HL-60 (cell line): ENCODE measurements at regions not wholly inside any gene's neighbourhood (a gene's known extent, or its start where the extent isn't known, plus 50 kb on each side); places are given as distances from the start of the nearest gene placed in this dataset.

Experiments
- DNase-seq, 2 experiments: peaks; one replicate each; pipeline ENCODE4 v3.0.0-alpha.2; 2010 to 2020; ENCODE audit warnings: low read depth in 1 of 2, low spot score in 1 of 2
- H3K27ac ChIP-seq: fragments of 250-450 bp; sonication (Bioruptor Pico); replicated peaks from 2 replicates; pipeline ENCODE4 v1.5.1; 2020; ENCODE audit warnings: mild to moderate bottlenecking, moderate library complexity
- H3K27me3 ChIP-seq: fragments of 250-450 bp; sonication (Bioruptor Pico); 2 replicates; pipeline ENCODE4 v1.5.1; 2021; ENCODE audit warnings: mild to moderate bottlenecking, moderate library complexity; ENCODE audit not compliant: insufficient read depth, poor library complexity, severe bottlenecking
- H3K4me3 ChIP-seq: replicated peaks from 2 replicates; pipeline ENCODE4 v1.5.1; 2011; ENCODE audit warnings: mild to moderate bottlenecking, control low read depth, low read length; ENCODE audit not compliant: insufficient read depth
- GABPA ChIP-seq: IDR thresholded peaks from 2 replicates; pipeline ENCODE4 v1.6.1; 2012; ENCODE audit warnings: low read depth
- POLR2AphosphoS5 ChIP-seq: IDR thresholded peaks from 2 replicates; pipeline ENCODE4 v1.6.1; 2012; ENCODE audit warnings: low read depth
- SPI1 ChIP-seq: IDR thresholded peaks from 2 replicates; pipeline ENCODE4 v1.6.1; 2012; ENCODE audit warnings: low read depth, mild to moderate bottlenecking, borderline replicate concordance
- TF ChIP-seq, protein P1 (sequence below): IDR thresholded peaks from one replicate; pipeline ENCODE4 v1.5.1; 2011; ENCODE audit warnings: low read length, control low read depth, inconsistent platforms; ENCODE audit not compliant: insufficient read depth
- TF ChIP-seq, protein P2 (sequence below): IDR thresholded peaks from 2 replicates; pipeline ENCODE4 v1.6.1; 2012; ENCODE audit warnings: low read depth; ENCODE audit not compliant: insufficient replicate concordance

DNA sequence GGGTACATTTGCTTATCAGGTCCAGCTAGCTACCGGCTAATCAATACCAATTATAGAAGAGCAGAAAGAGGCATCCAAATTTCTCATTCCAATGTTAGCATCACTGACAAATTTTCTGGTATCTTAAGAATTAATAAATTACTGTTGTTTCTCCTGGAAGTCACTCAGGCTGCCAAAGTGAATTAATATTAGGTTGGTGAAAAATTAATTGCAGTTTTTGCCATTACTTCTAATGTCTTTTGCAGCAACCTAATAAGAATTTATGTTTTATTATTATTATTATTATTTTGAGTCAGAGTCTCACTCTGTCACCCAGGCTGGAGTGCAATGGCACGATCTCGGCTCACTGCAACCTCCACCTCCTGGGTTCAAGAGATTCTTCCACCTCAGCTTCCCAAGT is 979.9 kb downstream of the TYW1 start:
- DNase-seq, result no peak
- no peak overlapping the region for H3K4me3 ChIP-seq
- TF ChIP-seq, protein P1, sequence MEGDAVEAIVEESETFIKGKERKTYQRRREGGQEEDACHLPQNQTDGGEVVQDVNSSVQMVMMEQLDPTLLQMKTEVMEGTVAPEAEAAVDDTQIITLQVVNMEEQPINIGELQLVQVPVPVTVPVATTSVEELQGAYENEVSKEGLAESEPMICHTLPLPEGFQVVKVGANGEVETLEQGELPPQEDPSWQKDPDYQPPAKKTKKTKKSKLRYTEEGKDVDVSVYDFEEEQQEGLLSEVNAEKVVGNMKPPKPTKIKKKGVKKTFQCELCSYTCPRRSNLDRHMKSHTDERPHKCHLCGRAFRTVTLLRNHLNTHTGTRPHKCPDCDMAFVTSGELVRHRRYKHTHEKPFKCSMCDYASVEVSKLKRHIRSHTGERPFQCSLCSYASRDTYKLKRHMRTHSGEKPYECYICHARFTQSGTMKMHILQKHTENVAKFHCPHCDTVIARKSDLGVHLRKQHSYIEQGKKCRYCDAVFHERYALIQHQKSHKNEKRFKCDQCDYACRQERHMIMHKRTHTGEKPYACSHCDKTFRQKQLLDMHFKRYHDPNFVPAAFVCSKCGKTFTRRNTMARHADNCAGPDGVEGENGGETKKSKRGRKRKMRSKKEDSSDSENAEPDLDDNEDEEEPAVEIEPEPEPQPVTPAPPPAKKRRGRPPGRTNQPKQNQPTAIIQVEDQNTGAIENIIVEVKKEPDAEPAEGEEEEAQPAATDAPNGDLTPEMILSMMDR, result no peak
- no peak for TF ChIP-seq SPI1
- TF ChIP-seq GABPA, result no peak
- TF ChIP-seq, protein P2, sequence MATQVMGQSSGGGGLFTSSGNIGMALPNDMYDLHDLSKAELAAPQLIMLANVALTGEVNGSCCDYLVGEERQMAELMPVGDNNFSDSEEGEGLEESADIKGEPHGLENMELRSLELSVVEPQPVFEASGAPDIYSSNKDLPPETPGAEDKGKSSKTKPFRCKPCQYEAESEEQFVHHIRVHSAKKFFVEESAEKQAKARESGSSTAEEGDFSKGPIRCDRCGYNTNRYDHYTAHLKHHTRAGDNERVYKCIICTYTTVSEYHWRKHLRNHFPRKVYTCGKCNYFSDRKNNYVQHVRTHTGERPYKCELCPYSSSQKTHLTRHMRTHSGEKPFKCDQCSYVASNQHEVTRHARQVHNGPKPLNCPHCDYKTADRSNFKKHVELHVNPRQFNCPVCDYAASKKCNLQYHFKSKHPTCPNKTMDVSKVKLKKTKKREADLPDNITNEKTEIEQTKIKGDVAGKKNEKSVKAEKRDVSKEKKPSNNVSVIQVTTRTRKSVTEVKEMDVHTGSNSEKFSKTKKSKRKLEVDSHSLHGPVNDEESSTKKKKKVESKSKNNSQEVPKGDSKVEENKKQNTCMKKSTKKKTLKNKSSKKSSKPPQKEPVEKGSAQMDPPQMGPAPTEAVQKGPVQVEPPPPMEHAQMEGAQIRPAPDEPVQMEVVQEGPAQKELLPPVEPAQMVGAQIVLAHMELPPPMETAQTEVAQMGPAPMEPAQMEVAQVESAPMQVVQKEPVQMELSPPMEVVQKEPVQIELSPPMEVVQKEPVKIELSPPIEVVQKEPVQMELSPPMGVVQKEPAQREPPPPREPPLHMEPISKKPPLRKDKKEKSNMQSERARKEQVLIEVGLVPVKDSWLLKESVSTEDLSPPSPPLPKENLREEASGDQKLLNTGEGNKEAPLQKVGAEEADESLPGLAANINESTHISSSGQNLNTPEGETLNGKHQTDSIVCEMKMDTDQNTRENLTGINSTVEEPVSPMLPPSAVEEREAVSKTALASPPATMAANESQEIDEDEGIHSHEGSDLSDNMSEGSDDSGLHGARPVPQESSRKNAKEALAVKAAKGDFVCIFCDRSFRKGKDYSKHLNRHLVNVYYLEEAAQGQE, result no peak
- TF ChIP-seq POLR2AphosphoS5, result no peak

DNA sequence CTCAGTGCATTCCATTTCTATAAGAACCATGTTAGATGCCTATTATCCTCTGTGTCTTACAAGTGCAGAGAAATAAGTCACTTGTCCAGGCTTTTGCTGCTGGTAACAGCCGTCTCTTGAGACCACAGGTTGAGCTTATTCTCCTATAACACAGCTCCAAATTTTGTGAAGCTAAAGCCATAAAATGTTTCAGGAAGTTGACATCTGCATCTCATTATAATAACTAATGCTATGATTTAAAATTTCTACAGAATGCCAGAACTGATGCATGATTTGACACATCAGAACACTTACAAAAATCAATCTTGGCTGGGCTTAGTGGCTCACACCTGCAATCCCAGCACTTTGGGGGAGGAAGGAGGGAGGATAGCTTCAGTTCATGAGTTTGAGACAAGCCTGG is 986.9 kb downstream of the TYW1 start:
- DNase-seq, result no peak
- no peak overlapping the region for H3K4me3 ChIP-seq
- no peak overlapping the region for H3K27ac ChIP-seq
- TF ChIP-seq, protein P1, result no peak
- no peak for TF ChIP-seq SPI1
- TF ChIP-seq, protein P2, result no peak
- H3K27me3 ChIP-seq, result no peaks in the 10 kb centered on the region

More for the DNA sequence above, 979.9 kb downstream of the TYW1 start:
- H3K27me3 ChIP-seq, result no peaks in the 10 kb centered on the region
- H3K27ac ChIP-seq, result no peak overlapping the region

DNA sequence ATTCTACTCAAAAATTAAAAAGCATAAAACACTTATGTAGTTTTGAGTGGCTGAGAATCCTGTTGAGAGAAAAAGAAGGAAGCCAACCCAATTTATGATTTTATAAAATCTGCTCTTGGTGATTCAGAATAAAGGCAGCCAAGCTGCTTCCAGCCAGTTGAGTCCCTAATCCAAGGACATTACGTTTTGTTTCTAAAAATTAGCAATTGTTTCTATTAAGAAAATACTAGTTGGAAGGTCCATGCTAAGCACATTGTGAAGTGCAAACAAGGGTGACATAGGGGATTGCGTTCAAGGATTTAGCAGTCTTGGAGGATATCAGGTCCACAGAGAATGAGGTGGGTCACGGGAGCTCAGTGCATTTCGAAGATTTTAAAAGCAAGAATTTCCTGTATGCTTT is 987.7 kb downstream of the TYW1 start:
- TF ChIP-seq, protein P2, result no peak
- no peak for TF ChIP-seq POLR2AphosphoS5
- TF ChIP-seq SPI1, result no peak
- no peaks in the 10 kb centered on the region for H3K27me3 ChIP-seq
- H3K27ac ChIP-seq, result no peak overlapping the region
- no peak overlapping the region for H3K4me3 ChIP-seq
- no peak for DNase-seq

DNA sequence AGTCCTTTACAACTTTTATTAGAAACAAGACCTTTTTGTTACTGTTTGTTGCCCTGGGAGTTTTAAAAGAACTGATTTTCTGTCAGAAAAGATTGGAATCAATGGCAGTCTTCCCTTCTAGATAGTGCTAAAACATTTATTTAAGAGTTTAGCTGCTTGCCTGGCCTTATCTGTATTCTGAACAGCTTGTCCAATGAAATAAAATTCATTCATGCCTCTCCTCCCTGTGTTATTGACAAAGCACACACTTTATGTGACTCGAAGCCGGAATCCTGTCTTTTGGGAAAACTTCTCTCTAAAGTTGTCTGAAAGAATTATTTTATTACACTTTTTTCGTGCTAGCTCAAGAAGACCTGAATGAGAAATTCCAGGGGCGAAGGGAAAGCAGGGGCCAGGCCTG is 992.5 kb downstream of the TYW1 start:
- H3K27me3 ChIP-seq, result no peaks in the 10 kb centered on the region
- no peak for DNase-seq
- H3K4me3 ChIP-seq, result no peak overlapping the region
- no peak overlapping the region for H3K27ac ChIP-seq
- no peak for TF ChIP-seq SPI1
- TF ChIP-seq, protein P2, result no peak
- TF ChIP-seq GABPA, result no peak
- TF ChIP-seq, protein P1, result no peak
- no peak for TF ChIP-seq POLR2AphosphoS5
